Glomerular visceral epithelial cell (primary cell): ENCODE measurements at regions not wholly inside any gene's neighbourhood (a gene's known extent, or its start where the extent isn't known, plus 50 kb on each side); places are given as distances from the start of the nearest gene placed in this dataset.

Experiments used
- DNase-seq: peaks from one replicate; pipeline ENCODE4 v3.0.0-alpha.2; 2016; ENCODE audit errors: extremely low spot score

DNA sequence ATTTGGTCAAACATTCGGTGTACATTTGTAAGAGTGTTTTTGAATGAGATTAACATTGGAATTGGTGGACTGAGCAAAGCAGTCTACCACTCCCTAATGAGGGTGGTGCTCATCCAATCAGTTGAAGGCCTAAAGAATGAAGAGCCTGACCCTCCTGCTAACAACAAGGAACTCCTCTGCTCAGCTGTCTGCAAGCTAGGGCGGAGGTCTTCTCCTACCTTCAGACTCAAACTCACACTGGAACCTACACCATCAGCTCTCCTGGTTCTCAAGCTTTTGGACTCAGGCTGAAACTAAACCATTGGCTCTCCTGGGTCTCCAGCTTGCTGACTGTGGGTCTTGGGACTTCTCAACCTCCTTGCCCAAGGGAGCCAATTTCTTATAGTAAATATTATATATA is 55.5 kb upstream of the NPAS2 start:
- no peak for DNase-seq

DNA sequence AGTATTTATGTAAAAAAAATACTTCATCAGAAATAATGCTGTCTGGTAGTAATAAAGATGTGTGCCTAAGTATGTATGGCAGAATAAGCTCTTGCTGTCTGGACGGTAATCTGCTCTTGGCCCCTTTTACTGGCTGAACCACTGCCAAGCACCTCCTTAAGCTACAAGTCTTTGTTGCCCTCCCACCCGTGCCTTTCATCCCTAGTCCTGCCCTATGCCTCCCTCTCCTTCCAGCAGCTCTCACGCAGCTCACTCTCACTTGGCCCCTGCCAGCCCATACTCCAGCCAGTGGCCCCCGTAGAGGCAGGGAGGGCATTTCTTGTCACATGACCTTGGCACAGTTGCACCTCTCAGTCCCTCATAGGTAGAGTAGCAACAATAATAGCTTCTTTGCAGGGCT is 54.5 kb upstream of the NPAS2 start:
- no peak for DNase-seq

DNA sequence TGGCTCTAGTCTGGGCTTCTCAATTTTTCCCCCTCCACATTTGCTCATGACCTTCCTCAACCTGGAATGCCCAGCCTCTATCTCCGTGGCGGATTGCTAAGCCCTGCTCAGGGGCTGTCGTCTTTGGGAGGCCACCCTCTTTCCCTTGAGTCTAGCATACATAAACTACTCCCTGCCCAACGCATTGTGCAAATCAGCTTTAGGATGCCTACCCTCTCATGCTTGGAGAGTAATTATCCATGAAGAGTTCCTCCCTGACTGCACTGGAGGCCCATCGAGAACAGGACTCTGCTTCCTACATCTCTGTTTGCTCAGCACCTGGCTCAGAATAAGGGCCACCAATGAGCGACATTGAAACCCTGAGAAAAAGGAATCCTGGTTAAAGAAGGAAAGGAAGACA is 53.7 kb upstream of the NPAS2 start:
- no peak for DNase-seq

DNA sequence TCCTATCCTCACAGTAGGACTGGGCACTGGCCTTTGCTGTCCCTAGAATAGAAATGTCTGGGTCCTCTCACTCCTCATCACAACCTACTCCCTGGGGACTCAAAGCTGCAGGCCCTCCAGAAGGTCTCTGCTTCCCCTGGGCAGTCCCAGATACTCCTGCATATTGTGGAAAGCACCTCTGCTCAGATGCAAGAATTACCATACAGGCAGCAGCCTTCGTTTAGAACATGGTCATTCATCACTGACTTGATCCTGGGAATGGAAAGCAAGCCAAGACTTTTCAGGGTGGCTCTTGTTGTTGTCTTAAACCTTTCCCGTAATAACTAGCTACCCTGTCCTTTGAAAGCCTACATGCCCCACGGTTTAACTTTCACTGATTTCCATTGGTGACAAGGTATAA is 53.1 kb upstream of the NPAS2 start:
- no peak for DNase-seq

DNA sequence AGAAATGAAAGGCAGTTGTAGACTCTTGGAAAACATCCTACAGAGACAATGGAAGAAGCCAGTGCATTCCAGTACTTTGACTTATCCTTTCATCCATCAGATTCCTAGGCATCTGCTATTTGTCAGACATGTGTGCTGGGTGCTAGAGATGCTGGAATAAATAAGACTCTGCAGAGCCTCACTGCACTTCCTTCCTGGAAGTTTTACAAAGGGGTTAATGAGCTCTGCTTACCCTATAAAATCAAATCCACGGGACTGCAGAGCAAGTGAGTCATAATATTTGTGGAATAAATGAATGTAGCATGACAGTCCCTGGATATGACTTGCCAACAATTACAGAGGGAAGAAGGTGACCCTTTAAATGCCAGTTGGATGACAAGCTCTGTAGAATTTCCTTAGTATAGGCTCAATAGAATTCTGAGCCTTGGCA is 52.7 kb upstream of the NPAS2 start:
- DNase-seq: no peak

DNA sequence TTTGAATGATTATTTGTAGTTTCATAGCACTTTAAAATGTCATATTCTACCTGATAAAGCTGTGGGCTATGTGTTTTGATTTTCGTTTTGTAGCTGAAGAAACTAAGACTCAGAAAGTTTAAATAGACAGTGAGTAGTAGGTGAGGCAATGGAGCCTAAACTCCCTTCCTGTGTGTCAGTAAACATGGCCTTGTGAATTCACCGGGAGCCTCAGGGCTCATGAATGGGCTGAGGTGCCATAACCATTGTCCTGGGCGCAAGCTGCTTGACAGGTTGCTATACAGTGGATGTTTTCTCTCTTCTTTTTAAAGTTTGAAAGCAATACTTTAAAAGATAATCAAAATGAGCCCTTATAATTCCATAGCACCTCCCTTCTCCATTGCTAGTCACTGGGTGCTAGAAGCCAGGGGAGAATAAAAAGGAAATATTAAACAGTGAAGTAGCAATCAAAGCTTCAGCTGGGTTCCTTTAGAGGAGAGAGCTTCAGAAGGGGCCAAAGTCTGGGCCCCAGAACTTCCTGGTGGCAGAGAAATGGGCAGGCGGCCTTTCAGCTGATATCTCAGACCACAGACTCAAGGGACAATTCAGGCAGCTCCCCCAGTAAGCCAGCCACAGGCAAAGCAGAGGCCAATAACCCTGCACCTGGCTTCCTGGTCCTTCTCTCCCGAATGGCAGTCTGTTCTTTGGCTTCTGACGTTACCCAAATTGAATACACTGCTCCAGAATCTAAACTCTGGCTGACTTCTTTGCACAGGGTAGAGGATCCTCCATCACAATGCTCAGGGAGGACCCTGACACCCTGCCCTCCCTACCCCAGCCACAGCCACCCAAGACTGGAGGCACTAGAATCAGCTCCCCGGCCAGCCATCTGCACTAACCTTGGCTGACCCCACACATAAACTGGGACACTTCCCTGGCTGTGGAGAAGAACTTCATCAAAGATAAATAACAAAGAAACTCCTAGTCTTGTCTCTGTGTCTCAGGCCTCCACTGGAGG is 51.8 kb upstream of the NPAS2 start:
- DNase-seq: no peak
